H9 (cell line): ENCODE measurements at regions not wholly inside any gene's neighbourhood (a gene's known extent, or its start where the extent isn't known, plus 50 kb on each side); places are given as distances from the start of the nearest gene placed in this dataset.

Experiments used
- DNase-seq: peaks from one replicate; pipeline ENCODE4 v3.0.0-alpha.2; 2017
- H2AFZ ChIP-seq: one replicate; pipeline ENCODE4 v1.6.1; 2013; ENCODE audit warnings: mild to moderate bottlenecking, low read length, control low read depth, moderate library complexity
- H2AK5ac ChIP-seq: 2 replicates; pipeline ENCODE4 v1.6.1; 2013; ENCODE audit warnings: low read length, control low read depth, mixed read lengths; ENCODE audit not compliant: insufficient read length
- H2BK120ac ChIP-seq: one replicate; pipeline ENCODE4 v1.6.1; 2013; ENCODE audit warnings: low read depth, mild to moderate bottlenecking, low read length, control low read depth, inconsistent platforms; ENCODE audit not compliant: poor library complexity, severe bottlenecking
- H2BK12ac ChIP-seq: 2 replicates; pipeline ENCODE4 v1.6.1; 2013; ENCODE audit warnings: low read length, control low read depth, mixed read lengths, low read depth; ENCODE audit not compliant: insufficient read length
- H2BK15ac ChIP-seq: 2 replicates; pipeline ENCODE4 v1.6.1; 2013; ENCODE audit warnings: low read depth, low read length, control low read depth
- H2BK20ac ChIP-seq: one replicate; pipeline ENCODE4 v1.6.1; 2013; ENCODE audit warnings: low read depth, mild to moderate bottlenecking, low read length, control low read depth, inconsistent platforms; ENCODE audit not compliant: poor library complexity, severe bottlenecking
- H2BK5ac ChIP-seq: 2 replicates; pipeline ENCODE4 v1.6.1; 2013; ENCODE audit warnings: low read length, control low read depth, mixed read lengths; ENCODE audit not compliant: insufficient read length
- H3K14ac ChIP-seq: 2 replicates; pipeline ENCODE4 v1.6.1; 2013; ENCODE audit warnings: low read length, control low read depth; ENCODE audit not compliant: insufficient read depth
- H3K18ac ChIP-seq: 2 replicates; pipeline ENCODE4 v1.6.1; 2013; ENCODE audit warnings: low read depth, mild to moderate bottlenecking, mixed read lengths, low read length, control low read depth; ENCODE audit not compliant: insufficient read length
- H3K23ac ChIP-seq: 2 replicates; pipeline ENCODE4 v1.6.1; 2013; ENCODE audit warnings: low read length, control low read depth, mixed read lengths, low read depth; ENCODE audit not compliant: insufficient read length
- H3K23me2 ChIP-seq: 2 replicates; pipeline ENCODE4 v1.6.1; 2013; ENCODE audit warnings: low read depth, mild to moderate bottlenecking, mixed read lengths, low read length, control low read depth; ENCODE audit not compliant: insufficient read length, poor library complexity, severe bottlenecking
- H3K27ac ChIP-seq: 2 replicates; pipeline ENCODE4 v1.5.1; 2013; ENCODE audit warnings: low read length, control low read depth, mixed read lengths, low read depth; ENCODE audit not compliant: insufficient read length
- H3K27me3 ChIP-seq: 2 replicates; pipeline ENCODE4 v1.6.1; 2013; ENCODE audit warnings: low read length, control low read depth, inconsistent platforms; ENCODE audit not compliant: insufficient read depth
- H3K4ac ChIP-seq: 2 replicates; pipeline ENCODE4 v1.6.1; 2013; ENCODE audit warnings: low read depth, mild to moderate bottlenecking, control low read depth, inconsistent platforms, low read length, moderate library complexity
- H3K4me1 ChIP-seq: 2 replicates; pipeline ENCODE4 v1.6.1; 2013; ENCODE audit warnings: low read length, control low read depth, inconsistent platforms; ENCODE audit not compliant: insufficient read depth
- H3K4me2 ChIP-seq: 2 replicates; pipeline ENCODE4 v1.6.1; 2013; ENCODE audit warnings: low read length, control low read depth, mixed read lengths; ENCODE audit not compliant: insufficient read length, insufficient read depth
- H3K56ac ChIP-seq: 2 replicates; pipeline ENCODE4 v1.6.1; 2013; ENCODE audit warnings: low read depth, mild to moderate bottlenecking, mixed read lengths, low read length, control low read depth; ENCODE audit not compliant: insufficient read length
- H3K79me1 ChIP-seq: 2 replicates; pipeline ENCODE4 v1.6.1; 2013; ENCODE audit warnings: low read depth, mild to moderate bottlenecking, moderate library complexity, low read length, control low read depth, inconsistent platforms; ENCODE audit not compliant: insufficient read depth, poor library complexity, severe bottlenecking
- H3K79me2 ChIP-seq: 2 replicates; pipeline ENCODE4 v1.6.1; 2013; ENCODE audit warnings: low read length, control low read depth, inconsistent platforms; ENCODE audit not compliant: insufficient read depth
- H3K9ac ChIP-seq: 2 replicates; pipeline ENCODE4 v1.6.1; 2013; ENCODE audit warnings: low read length, control low read depth, mixed read lengths; ENCODE audit not compliant: insufficient read length; ENCODE audit errors: extremely low read depth
- H3K9me3 ChIP-seq: one replicate; pipeline ENCODE4 v1.6.1; 2013; ENCODE audit warnings: low read depth, low read length, inconsistent platforms; ENCODE audit not compliant: control insufficient read depth
- H3T11ph ChIP-seq: one replicate; pipeline ENCODE4 v1.6.1; 2013; ENCODE audit warnings: mild to moderate bottlenecking, low read length, control low read depth, inconsistent platforms
- H4K20me1 ChIP-seq: one replicate; pipeline ENCODE4 v1.6.1; 2013; ENCODE audit not compliant: control insufficient read depth, insufficient read length, insufficient read depth
- H4K5ac ChIP-seq: 2 replicates; pipeline ENCODE4 v1.6.1; 2013; ENCODE audit warnings: low read depth, mild to moderate bottlenecking, mixed read lengths, low read length, control low read depth; ENCODE audit not compliant: insufficient read length
- H4K8ac ChIP-seq: replicated peaks from 2 replicates; pipeline ENCODE4 v1.6.1; 2013; ENCODE audit warnings: low read length, control low read depth, mixed read lengths, low read depth; ENCODE audit not compliant: insufficient read length
- H4K91ac ChIP-seq: 2 replicates; pipeline ENCODE4 v1.6.1; 2013; ENCODE audit warnings: low read depth, mild to moderate bottlenecking, moderate library complexity, mixed read lengths, low read length, control low read depth; ENCODE audit not compliant: insufficient read length
- H3K27ac Mint-ChIP-seq, 3 experiments: 2 replicates in 2 of 3; 3 replicates in 1 of 3; pipeline ENCODE4 v1.8.0; 2020 to 2021; ENCODE audit warnings: mixed read lengths in 3 of 3, mild to moderate bottlenecking in 1 of 3, moderate library complexity in 1 of 3
- H3K27me3 Mint-ChIP-seq: 2 replicates; pipeline ENCODE4 v1.8.0; 2021; ENCODE audit warnings: low read depth, mild to moderate bottlenecking, moderate library complexity, mixed read lengths
- H3K36me3 Mint-ChIP-seq, 3 experiments: 2 replicates in 2 of 3; 3 replicates in 1 of 3; pipeline ENCODE4 v1.8.0; 2020 to 2021; ENCODE audit warnings: low read depth in 3 of 3, mixed read lengths in 3 of 3; ENCODE audit not compliant: insufficient read depth in 1 of 3
- H3K4me1 Mint-ChIP-seq, 2 experiments: 2 replicates each; pipeline ENCODE4 v1.8.0; 2020; ENCODE audit warnings: mixed read lengths in 2 of 2
- H3K4me3 Mint-ChIP-seq, 2 experiments: 2 replicates in 1 of 2; 3 replicates in 1 of 2; pipeline ENCODE4 v1.8.0; 2020 to 2021; ENCODE audit warnings: mild to moderate bottlenecking in 2 of 2, mixed read lengths in 2 of 2, moderate library complexity in 1 of 2
- H3K9me3 Mint-ChIP-seq, 2 experiments: 2 replicates in 1 of 2; 3 replicates in 1 of 2; pipeline ENCODE4 v1.8.0; 2020; ENCODE audit warnings: mild to moderate bottlenecking in 2 of 2, mixed read lengths in 2 of 2, moderate library complexity in 1 of 2
- WGBS: extraction: QIAGEN DNeasy Blood & Tissue Kit; methylation state at CpG from one replicate; pipeline ENCODE4 v1.1.7; 2013; ENCODE audit warnings: missing lambda C conversion rate, low lambda C conversion rate, mixed read lengths; ENCODE audit not compliant: insufficient read length; ENCODE audit errors: extremely low coverage; 5-methylcytosine and 5-hydroxymethylcytosine counted together
- TF ChIP-seq, protein P1 (sequence below): fragments of 200-600 bp; sonication (generic); conservative IDR thresholded peaks from 3 replicates; pipeline ENCODE4 v1.8.0; 2021; ENCODE audit warnings: antibody characterized with exemption, mild to moderate bottlenecking

DNA sequence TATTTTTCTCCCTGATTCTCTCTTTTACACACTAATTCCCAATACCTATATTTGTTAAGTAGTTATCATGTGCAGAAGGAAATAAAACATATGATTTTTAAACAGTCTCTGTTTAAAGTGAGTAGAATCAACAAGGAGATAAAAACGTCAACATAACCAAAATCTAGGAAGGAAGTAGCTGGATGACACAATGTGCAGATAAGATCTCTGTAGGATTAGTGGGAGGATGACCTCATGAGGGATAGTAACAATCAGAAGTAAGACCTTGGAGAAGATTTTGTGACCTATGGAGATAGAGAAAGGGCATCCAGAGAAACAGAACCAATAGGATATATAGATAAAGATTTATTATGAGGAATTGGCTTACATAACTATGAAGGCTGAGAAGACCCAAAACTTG, 262.6 kb upstream of the CDH11 start:
- H3K4me1 Mint-ChIP-seq = no peaks in the 10 kb centered on the region

More for the DNA sequence above, 262.6 kb upstream of the CDH11 start:
- H3K14ac ChIP-seq = no peak overlapping the region
- H3K56ac ChIP-seq = no peak overlapping the region
- H4K8ac ChIP-seq = no peak overlapping the region
- no peak overlapping the region for H2AK5ac ChIP-seq
- no peak overlapping the region for H3T11ph ChIP-seq
- H3K9me3 ChIP-seq = peaks cover 7% of the 10 kb centered on the region
- H3K4me3 Mint-ChIP-seq = no peak overlapping the region
- H2BK15ac ChIP-seq = no peak overlapping the region
- TF ChIP-seq, protein P1, sequence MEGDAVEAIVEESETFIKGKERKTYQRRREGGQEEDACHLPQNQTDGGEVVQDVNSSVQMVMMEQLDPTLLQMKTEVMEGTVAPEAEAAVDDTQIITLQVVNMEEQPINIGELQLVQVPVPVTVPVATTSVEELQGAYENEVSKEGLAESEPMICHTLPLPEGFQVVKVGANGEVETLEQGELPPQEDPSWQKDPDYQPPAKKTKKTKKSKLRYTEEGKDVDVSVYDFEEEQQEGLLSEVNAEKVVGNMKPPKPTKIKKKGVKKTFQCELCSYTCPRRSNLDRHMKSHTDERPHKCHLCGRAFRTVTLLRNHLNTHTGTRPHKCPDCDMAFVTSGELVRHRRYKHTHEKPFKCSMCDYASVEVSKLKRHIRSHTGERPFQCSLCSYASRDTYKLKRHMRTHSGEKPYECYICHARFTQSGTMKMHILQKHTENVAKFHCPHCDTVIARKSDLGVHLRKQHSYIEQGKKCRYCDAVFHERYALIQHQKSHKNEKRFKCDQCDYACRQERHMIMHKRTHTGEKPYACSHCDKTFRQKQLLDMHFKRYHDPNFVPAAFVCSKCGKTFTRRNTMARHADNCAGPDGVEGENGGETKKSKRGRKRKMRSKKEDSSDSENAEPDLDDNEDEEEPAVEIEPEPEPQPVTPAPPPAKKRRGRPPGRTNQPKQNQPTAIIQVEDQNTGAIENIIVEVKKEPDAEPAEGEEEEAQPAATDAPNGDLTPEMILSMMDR = no peak
- no peak overlapping the region for H3K4me2 ChIP-seq
- H2AFZ ChIP-seq = no peak overlapping the region
- H3K4ac ChIP-seq = no peak overlapping the region
- no peak overlapping the region for H3K18ac ChIP-seq
- H3K27me3 ChIP-seq = no peaks in the 10 kb centered on the region; the same call in 1 of the 2 replicates
- H3K23me2 ChIP-seq = no peaks in the 10 kb centered on the region
- no peaks in the 10 kb centered on the region for H3K4me1 ChIP-seq
- no peaks in the 10 kb centered on the region for H4K20me1 ChIP-seq
- no peaks in the 10 kb centered on the region for H3K79me2 ChIP-seq
- H3K27ac ChIP-seq = no peak overlapping the region
- H2BK12ac ChIP-seq = no peak overlapping the region
- no peak overlapping the region for H3K23ac ChIP-seq
- no peak overlapping the region for H4K5ac ChIP-seq
- no peaks in the 10 kb centered on the region for H3K79me1 ChIP-seq
- no peak for DNase-seq
- H2BK20ac ChIP-seq = no peak overlapping the region
- no peak overlapping the region for H4K91ac ChIP-seq
- H3K27ac Mint-ChIP-seq = no peak overlapping the region
- no peak overlapping the region for H3K9ac ChIP-seq
- H3K27me3 Mint-ChIP-seq = no peaks in the 10 kb centered on the region; the same call in 1 of the 2 replicates
- no CpG with 5 or more reads among the region's 1 CpG for WGBS
- peaks cover 9 to 22% (median 12%) of the 10 kb centered on the region in 3 experiments; a peak in 5 of 7 replicates for H3K36me3 Mint-ChIP-seq
- H2BK120ac ChIP-seq = no peak overlapping the region
- H2BK5ac ChIP-seq = no peak overlapping the region
- peaks cover 7 to 14% of the 10 kb centered on the region in 2 experiments; a peak in 4 of 5 replicates for H3K9me3 Mint-ChIP-seq
